HCT116 (cell line): ENCODE measurements at regions not wholly inside any gene's neighbourhood (a gene's known extent, or its start where the extent isn't known, plus 50 kb on each side); places are given as distances from the start of the nearest gene placed in this dataset.
"Not testable (repeated sequence)": the region's sequence is repeated elsewhere in the genome, so short reads cannot be mapped to it uniquely, and the experiment has no call there.

Experiments
- CEBPB ChIP-seq: IDR thresholded peaks from 2 replicates; pipeline ENCODE4 v1.6.1; 2012; ENCODE audit warnings: low read depth
- EZH2 ChIP-seq: fragments of 200-600 bp; sonication (generic); IDR thresholded peaks from 2 replicates; pipeline ENCODE4 v1.6.1; 2017; ENCODE audit warnings: antibody characterized with exemption, mixed run types
- JUND ChIP-seq: IDR thresholded peaks from 2 replicates; pipeline ENCODE4 v1.6.1; 2012
- POLR2A ChIP-seq: IDR thresholded peaks from 2 replicates; pipeline ENCODE4 v1.7.0; 2011; ENCODE audit warnings: borderline replicate concordance; ENCODE audit not compliant: insufficient read depth, insufficient read length; ENCODE audit errors: extremely low read depth
- SIN3A ChIP-seq: IDR thresholded peaks from 2 replicates; pipeline ENCODE4 v1.6.1; 2012; ENCODE audit warnings: low read depth
- TCF7L2 ChIP-seq: IDR thresholded peaks from 2 replicates; pipeline ENCODE4 v1.7.0; 2011; ENCODE audit warnings: borderline replicate concordance, inconsistent platforms; ENCODE audit not compliant: insufficient read depth, insufficient read length; ENCODE audit errors: extremely low read depth
- YY1 ChIP-seq: IDR thresholded peaks from 2 replicates; pipeline ENCODE4 v1.6.1; 2011; ENCODE audit warnings: low read length, low read depth, moderate library complexity, mild to moderate bottlenecking; ENCODE audit not compliant: insufficient replicate concordance; ENCODE audit errors: extremely low read depth
- ZNF274 ChIP-seq: fragments of 200-500 bp; sonication (Bioruptor generic); IDR thresholded peaks from 2 replicates; pipeline ENCODE4 v1.6.1; 2014; ENCODE audit warnings: mild to moderate bottlenecking, low read depth, low read length, inconsistent platforms
- TF ChIP-seq, protein P1 (sequence below), 3 experiments: fragments of 200-600 bp in 1 of 3; sonication (generic) in 1 of 3; IDR thresholded peaks in 2 of 3; conservative IDR thresholded peaks in 1 of 3; 2 replicates each; pipeline ENCODE4 v1.5.1; 2012 to 2017; ENCODE audit warnings: low read depth in 2 of 3, low read length in 2 of 3, antibody characterized with exemption in 1 of 3, borderline replicate concordance in 1 of 3, control low read depth in 1 of 3, mild to moderate bottlenecking in 1 of 3, mixed read lengths in 1 of 3, mixed run types in 1 of 3, moderate library complexity in 1 of 3; ENCODE audit not compliant: insufficient read depth in 1 of 3
- TF ChIP-seq, protein P2 (sequence below): IDR thresholded peaks from 2 replicates; pipeline ENCODE4 v1.6.1; 2011; ENCODE audit warnings: mild to moderate bottlenecking, low read length, moderate library complexity; ENCODE audit not compliant: insufficient replicate concordance; ENCODE audit errors: extremely low read depth
- TF ChIP-seq, protein P3 (sequence below): IDR thresholded peaks from 2 replicates; pipeline ENCODE4 v1.6.1; 2012; ENCODE audit warnings: low read depth
- TF ChIP-seq, protein P4 (sequence below): IDR thresholded peaks from 2 replicates; pipeline ENCODE4 v1.6.1; 2012

DNA sequence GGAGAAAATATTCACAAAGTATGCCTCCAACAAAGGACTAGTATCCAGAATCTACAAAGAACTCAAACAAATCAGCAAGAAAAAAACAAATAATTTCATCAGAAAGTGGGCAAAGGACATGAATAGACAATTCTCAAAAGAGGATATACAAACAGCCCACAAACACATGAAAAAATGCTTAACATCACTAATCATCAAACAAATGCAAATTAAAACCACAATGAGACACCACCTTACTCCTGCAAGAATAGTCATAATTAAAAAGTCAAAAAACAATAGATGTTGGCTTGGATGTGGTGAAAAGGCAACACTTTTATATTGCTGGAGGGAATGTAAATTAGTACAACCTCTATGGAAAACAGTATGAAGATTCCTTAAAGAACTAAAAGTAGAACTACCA lies 63.8 kb upstream of the IKZF1 start:
- TF ChIP-seq, protein P1, sequence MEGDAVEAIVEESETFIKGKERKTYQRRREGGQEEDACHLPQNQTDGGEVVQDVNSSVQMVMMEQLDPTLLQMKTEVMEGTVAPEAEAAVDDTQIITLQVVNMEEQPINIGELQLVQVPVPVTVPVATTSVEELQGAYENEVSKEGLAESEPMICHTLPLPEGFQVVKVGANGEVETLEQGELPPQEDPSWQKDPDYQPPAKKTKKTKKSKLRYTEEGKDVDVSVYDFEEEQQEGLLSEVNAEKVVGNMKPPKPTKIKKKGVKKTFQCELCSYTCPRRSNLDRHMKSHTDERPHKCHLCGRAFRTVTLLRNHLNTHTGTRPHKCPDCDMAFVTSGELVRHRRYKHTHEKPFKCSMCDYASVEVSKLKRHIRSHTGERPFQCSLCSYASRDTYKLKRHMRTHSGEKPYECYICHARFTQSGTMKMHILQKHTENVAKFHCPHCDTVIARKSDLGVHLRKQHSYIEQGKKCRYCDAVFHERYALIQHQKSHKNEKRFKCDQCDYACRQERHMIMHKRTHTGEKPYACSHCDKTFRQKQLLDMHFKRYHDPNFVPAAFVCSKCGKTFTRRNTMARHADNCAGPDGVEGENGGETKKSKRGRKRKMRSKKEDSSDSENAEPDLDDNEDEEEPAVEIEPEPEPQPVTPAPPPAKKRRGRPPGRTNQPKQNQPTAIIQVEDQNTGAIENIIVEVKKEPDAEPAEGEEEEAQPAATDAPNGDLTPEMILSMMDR (IDR thresholded peaks at IDR 0.05 in 2 of 3, conservative IDR thresholded peaks at IDR 0.05 in 1 of 3; ENCODE audit: borderline replicate concordance in 1 of 3, insufficient read depth in 1 of 3, low read depth in 2 of 3, low read length in 2 of 3): not testable (repeated sequence)
- TF ChIP-seq, protein P2, sequence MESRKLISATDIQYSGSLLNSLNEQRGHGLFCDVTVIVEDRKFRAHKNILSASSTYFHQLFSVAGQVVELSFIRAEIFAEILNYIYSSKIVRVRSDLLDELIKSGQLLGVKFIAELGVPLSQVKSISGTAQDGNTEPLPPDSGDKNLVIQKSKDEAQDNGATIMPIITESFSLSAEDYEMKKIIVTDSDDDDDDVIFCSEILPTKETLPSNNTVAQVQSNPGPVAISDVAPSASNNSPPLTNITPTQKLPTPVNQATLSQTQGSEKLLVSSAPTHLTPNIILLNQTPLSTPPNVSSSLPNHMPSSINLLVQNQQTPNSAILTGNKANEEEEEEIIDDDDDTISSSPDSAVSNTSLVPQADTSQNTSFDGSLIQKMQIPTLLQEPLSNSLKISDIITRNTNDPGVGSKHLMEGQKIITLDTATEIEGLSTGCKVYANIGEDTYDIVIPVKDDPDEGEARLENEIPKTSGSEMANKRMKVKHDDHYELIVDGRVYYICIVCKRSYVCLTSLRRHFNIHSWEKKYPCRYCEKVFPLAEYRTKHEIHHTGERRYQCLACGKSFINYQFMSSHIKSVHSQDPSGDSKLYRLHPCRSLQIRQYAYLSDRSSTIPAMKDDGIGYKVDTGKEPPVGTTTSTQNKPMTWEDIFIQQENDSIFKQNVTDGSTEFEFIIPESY: not testable (repeated sequence)
- TF ChIP-seq JUND, POLR2A, SIN3A, YY1, CEBPB, TCF7L2, ZNF274, EZH2: not testable (repeated sequence)
- TF ChIP-seq, protein P3, sequence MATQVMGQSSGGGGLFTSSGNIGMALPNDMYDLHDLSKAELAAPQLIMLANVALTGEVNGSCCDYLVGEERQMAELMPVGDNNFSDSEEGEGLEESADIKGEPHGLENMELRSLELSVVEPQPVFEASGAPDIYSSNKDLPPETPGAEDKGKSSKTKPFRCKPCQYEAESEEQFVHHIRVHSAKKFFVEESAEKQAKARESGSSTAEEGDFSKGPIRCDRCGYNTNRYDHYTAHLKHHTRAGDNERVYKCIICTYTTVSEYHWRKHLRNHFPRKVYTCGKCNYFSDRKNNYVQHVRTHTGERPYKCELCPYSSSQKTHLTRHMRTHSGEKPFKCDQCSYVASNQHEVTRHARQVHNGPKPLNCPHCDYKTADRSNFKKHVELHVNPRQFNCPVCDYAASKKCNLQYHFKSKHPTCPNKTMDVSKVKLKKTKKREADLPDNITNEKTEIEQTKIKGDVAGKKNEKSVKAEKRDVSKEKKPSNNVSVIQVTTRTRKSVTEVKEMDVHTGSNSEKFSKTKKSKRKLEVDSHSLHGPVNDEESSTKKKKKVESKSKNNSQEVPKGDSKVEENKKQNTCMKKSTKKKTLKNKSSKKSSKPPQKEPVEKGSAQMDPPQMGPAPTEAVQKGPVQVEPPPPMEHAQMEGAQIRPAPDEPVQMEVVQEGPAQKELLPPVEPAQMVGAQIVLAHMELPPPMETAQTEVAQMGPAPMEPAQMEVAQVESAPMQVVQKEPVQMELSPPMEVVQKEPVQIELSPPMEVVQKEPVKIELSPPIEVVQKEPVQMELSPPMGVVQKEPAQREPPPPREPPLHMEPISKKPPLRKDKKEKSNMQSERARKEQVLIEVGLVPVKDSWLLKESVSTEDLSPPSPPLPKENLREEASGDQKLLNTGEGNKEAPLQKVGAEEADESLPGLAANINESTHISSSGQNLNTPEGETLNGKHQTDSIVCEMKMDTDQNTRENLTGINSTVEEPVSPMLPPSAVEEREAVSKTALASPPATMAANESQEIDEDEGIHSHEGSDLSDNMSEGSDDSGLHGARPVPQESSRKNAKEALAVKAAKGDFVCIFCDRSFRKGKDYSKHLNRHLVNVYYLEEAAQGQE: not testable (repeated sequence)
- TF ChIP-seq, protein P4, sequence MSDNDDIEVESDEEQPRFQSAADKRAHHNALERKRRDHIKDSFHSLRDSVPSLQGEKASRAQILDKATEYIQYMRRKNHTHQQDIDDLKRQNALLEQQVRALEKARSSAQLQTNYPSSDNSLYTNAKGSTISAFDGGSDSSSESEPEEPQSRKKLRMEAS: not testable (repeated sequence)
